ENCODE measurements at regions not wholly inside any gene's neighbourhood (a gene's known extent, or its start where the extent isn't known, plus 50 kb on each side); places are given as distances from the start of the nearest gene placed in this dataset.

DNA sequence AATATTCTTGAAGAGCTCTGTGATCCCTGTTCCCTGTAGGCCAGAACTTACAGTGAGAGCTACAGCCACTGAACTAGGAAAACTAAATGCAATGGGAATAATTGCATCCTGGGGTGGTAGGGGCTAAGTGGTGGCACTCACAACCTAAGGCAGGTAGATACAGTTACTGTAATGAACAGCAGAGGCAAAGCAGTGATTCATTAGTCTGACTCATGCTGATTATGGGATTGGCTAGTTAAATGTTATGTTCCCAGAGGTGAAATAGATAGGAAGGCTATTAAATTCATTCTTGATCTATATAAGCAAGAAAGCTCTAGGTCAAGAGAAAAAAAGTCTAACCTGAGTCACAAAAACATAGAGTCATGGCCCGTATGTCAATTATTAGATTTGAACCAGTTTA is 173.1 kb upstream of the MALRD1 start:
- Histone ChIP-seq H3K36me3 (ENCODE audit: control insufficient read depth, insufficient read depth, low read length) (no peaks in the 10 kb centered on the region), H3K27ac (ENCODE audit: low read depth, low read length) (no peak overlapping the region), H3K9ac (ENCODE audit: extremely low read depth, low read length, poor library complexity, severe bottlenecking) (no peak overlapping the region), H3K9me3 (ENCODE audit: control insufficient read depth, low read length) (no peaks in the 10 kb centered on the region), H3K4me3 (ENCODE audit: low read length) (no peak overlapping the region), H3K27me3 (ENCODE audit: control insufficient read depth, insufficient read depth, low read length, poor library complexity, severe bottlenecking) (no peaks in the 10 kb centered on the region), H3K4me1 (ENCODE audit: control insufficient read depth, insufficient read depth, low read length) (no peaks in the 10 kb centered on the region)
- no peak overlapping the region for H3K4me3 Mint-ChIP-seq
- no peaks in the 10 kb centered on the region for H3K36me3 Mint-ChIP-seq (ENCODE audit: low read depth)
- peaks cover 4% of the 10 kb centered on the region for H3K9me3 Mint-ChIP-seq
- WGBS, 2 experiments (ENCODE audit: insufficient coverage in 1 of 2, insufficient read length in 1 of 2) = 89% methylated on average over 1 of the region's 1 CpG; no CpG with 5 or more reads in 1 of the 2 experiments
- H3K27me3 Mint-ChIP-seq (ENCODE audit: insufficient read depth) = peaks cover 9% of the 10 kb centered on the region
- no peaks in the 10 kb centered on the region for H3K4me1 Mint-ChIP-seq
- no peak overlapping the region for H3K27ac Mint-ChIP-seq
- TF ChIP-seq, protein P1, sequence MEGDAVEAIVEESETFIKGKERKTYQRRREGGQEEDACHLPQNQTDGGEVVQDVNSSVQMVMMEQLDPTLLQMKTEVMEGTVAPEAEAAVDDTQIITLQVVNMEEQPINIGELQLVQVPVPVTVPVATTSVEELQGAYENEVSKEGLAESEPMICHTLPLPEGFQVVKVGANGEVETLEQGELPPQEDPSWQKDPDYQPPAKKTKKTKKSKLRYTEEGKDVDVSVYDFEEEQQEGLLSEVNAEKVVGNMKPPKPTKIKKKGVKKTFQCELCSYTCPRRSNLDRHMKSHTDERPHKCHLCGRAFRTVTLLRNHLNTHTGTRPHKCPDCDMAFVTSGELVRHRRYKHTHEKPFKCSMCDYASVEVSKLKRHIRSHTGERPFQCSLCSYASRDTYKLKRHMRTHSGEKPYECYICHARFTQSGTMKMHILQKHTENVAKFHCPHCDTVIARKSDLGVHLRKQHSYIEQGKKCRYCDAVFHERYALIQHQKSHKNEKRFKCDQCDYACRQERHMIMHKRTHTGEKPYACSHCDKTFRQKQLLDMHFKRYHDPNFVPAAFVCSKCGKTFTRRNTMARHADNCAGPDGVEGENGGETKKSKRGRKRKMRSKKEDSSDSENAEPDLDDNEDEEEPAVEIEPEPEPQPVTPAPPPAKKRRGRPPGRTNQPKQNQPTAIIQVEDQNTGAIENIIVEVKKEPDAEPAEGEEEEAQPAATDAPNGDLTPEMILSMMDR (conservative IDR thresholded peaks at IDR 0.05) = no peak
- no peak for DNase-seq

DNA sequence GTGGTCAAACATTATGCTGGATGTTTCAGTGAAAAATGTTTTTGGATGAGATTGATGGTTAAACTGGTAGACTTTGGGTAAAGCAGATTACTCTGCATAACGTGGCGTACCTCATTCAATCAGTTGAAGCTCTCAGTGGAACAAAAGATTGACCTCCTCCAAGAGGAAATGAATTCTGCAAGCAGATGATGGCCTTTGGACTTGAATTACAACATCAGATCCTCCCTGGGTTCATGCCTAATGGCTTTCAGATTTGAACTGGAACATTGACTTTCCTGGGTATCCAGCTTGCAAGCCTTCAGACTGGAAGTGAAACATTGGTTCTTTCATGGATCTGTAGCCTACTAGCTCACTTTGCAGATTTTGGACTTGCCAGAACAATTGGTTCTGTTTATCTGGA is 169.3 kb upstream of the MALRD1 start:
- H3K4me1 ChIP-seq (ENCODE audit: control insufficient read depth, insufficient read depth, low read length) = no peaks in the 10 kb centered on the region
- no peaks in the 10 kb centered on the region for H3K9me3 Mint-ChIP-seq
- 89 to 94% methylated on average over 2 of the region's 2 CpGs for WGBS, 2 experiments (ENCODE audit: insufficient coverage in 1 of 2, insufficient read length in 1 of 2)
- no peak overlapping the region for H3K4me3 ChIP-seq (ENCODE audit: low read length)
- no peaks in the 10 kb centered on the region for H3K9me3 ChIP-seq (ENCODE audit: control insufficient read depth, low read length)
- H3K4me3 Mint-ChIP-seq = no peak overlapping the region
- no peak overlapping the region for H3K27ac ChIP-seq (ENCODE audit: low read depth, low read length)
- DNase-seq = no peak
- TF ChIP-seq, protein P1 (conservative IDR thresholded peaks at IDR 0.05) = no peak
- H3K36me3 ChIP-seq (ENCODE audit: control insufficient read depth, insufficient read depth, low read length) = no peaks in the 10 kb centered on the region
- H3K4me1 Mint-ChIP-seq = no peaks in the 10 kb centered on the region
- H3K27ac Mint-ChIP-seq = no peak overlapping the region
- peaks cover 14% of the 10 kb centered on the region for H3K27me3 Mint-ChIP-seq (ENCODE audit: insufficient read depth)
- H3K9ac ChIP-seq (ENCODE audit: extremely low read depth, low read length, poor library complexity, severe bottlenecking) = no peak overlapping the region
- no peaks in the 10 kb centered on the region for H3K36me3 Mint-ChIP-seq (ENCODE audit: low read depth)
- H3K27me3 ChIP-seq (ENCODE audit: control insufficient read depth, insufficient read depth, low read length, poor library complexity, severe bottlenecking) = no peaks in the 10 kb centered on the region

DNA sequence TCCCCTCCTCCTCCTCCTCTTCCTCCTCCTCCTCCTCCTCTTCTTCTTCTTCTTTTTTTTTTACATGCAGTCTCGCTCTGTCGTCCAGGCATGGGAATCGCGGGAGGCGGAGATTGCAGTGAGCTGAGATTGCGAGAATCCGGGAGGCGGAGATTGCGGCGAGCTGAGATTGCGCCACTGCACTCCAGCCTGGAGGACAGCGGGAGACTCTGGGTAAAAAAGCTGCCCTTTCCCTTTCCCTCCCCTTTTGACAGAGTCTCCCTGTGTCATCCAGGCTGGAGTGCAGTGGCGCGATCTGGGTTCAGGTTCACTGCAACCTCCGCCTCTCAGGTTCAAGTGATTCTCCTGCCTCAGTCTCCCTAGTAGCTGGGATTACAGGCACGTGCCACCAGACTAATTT is 168.1 kb upstream of the MALRD1 start:
- Mint-ChIP-seq H3K27me3 (ENCODE audit: insufficient read depth) (peaks cover 14% of the 10 kb centered on the region), H3K36me3 (ENCODE audit: low read depth) (no peaks in the 10 kb centered on the region), H3K9me3 (no peaks in the 10 kb centered on the region), H3K4me3 (peak overlapping the region; percentile 65), H3K4me1 (no peaks in the 10 kb centered on the region), H3K27ac (no peak overlapping the region)
- no peak overlapping the region for H3K9ac ChIP-seq (ENCODE audit: extremely low read depth, low read length, poor library complexity, severe bottlenecking)
- DNase-seq = peak; percentile 73
- H3K27me3 ChIP-seq (ENCODE audit: control insufficient read depth, insufficient read depth, low read length, poor library complexity, severe bottlenecking) = no peaks in the 10 kb centered on the region
- H3K4me1 ChIP-seq (ENCODE audit: control insufficient read depth, insufficient read depth, low read length) = no peaks in the 10 kb centered on the region
- no peaks in the 10 kb centered on the region for H3K36me3 ChIP-seq (ENCODE audit: control insufficient read depth, insufficient read depth, low read length)
- TF ChIP-seq, protein P1 (conservative IDR thresholded peaks at IDR 0.05) = no peak
- H3K9me3 ChIP-seq (ENCODE audit: control insufficient read depth, low read length) = no peaks in the 10 kb centered on the region
- WGBS, 2 experiments (ENCODE audit: insufficient coverage in 1 of 2, insufficient read length in 1 of 2) = 60 to 67% methylated on average over 1 to 16 of the region's 16 CpGs
- no peak overlapping the region for H3K27ac ChIP-seq (ENCODE audit: low read depth, low read length)
- peak overlapping the region; percentile 42 for H3K4me3 ChIP-seq (ENCODE audit: low read length)
